Smooth muscle cell (in vitro differentiated cells): ENCODE measurements at regions not wholly inside any gene's neighbourhood (a gene's known extent, or its start where the extent isn't known, plus 50 kb on each side); places are given as distances from the start of the nearest gene placed in this dataset.
A peak's percentile ranks its signal among the peaks of the same experiment; 100 is the strongest.

ENCODE experiments used
- DNase-seq: peaks from one replicate; lab custom pipeline; 2025; ENCODE audit not compliant: unreplicated experiment; lab: John Stamatoyannopoulos, UW
- H2AFZ ChIP-seq: fragments of 200-600 bp; sonication (generic); 2 replicates; pipeline ENCODE4 v1.6.0; 2016; ENCODE audit warnings: antibody characterized with exemption, low read depth, mild to moderate bottlenecking
- H3F3A ChIP-seq: fragments of 200-600 bp; sonication (generic); 2 replicates; pipeline ENCODE4 v1.6.0; 2017; ENCODE audit warnings: antibody characterized with exemption, low read depth
- H3K27ac ChIP-seq: fragments of 200-600 bp; sonication (generic); 2 replicates; pipeline ENCODE4 v1.5.1; 2016; ENCODE audit warnings: low read depth, mild to moderate bottlenecking
- H3K27me3 ChIP-seq: fragments of 200-600 bp; sonication (generic); 2 replicates; pipeline ENCODE4 v1.6.1; 2016; ENCODE audit warnings: low read depth, mild to moderate bottlenecking
- H3K36me3 ChIP-seq: fragments of 200-600 bp; sonication (generic); 2 replicates; pipeline ENCODE4 v1.5.1; 2016; ENCODE audit warnings: low read depth
- H3K4me1 ChIP-seq: fragments of 200-600 bp; sonication (generic); 2 replicates; pipeline ENCODE4 v1.5.1; 2016; ENCODE audit warnings: low read depth
- H3K4me2 ChIP-seq: fragments of 200-600 bp; sonication (generic); 2 replicates; pipeline ENCODE4 v1.6.0; 2016; ENCODE audit warnings: mild to moderate bottlenecking
- H3K4me3 ChIP-seq: fragments of 200-600 bp; sonication (generic); 2 replicates; pipeline ENCODE4 v1.5.1; 2016; ENCODE audit warnings: mild to moderate bottlenecking
- H3K79me2 ChIP-seq: fragments of 200-600 bp; sonication (generic); 2 replicates; pipeline ENCODE4 v1.6.0; 2016; ENCODE audit warnings: low read depth, mild to moderate bottlenecking
- H3K9ac ChIP-seq: fragments of 200-600 bp; sonication (generic); 2 replicates; pipeline ENCODE4 v1.6.0; 2016; ENCODE audit warnings: low read depth
- H3K9me3 ChIP-seq: fragments of 200-600 bp; sonication (generic); replicated peaks from 2 replicates; pipeline ENCODE4 v1.5.1; 2016; ENCODE audit warnings: low read depth
- H4K20me1 ChIP-seq: fragments of 200-600 bp; sonication (generic); 2 replicates; pipeline ENCODE4 v1.6.0; 2016; ENCODE audit warnings: low read depth
- CTCF ChIP-seq: fragments of 200-600 bp; sonication (generic); IDR thresholded peaks from 2 replicates; pipeline ENCODE4 v1.5.1; 2017; ENCODE audit warnings: borderline replicate concordance, mild to moderate bottlenecking, antibody characterized with exemption; ENCODE audit not compliant: insufficient read depth, poor library complexity, severe bottlenecking
- WGBS: methylation state at CpG from one replicate; pipeline ENCODE4 v1.1.7; 2016; ENCODE audit warnings: low lambda C conversion rate; 5-methylcytosine and 5-hydroxymethylcytosine counted together

GRCh38 chr2:234708717-234709116 is 211.8 kb upstream of the ARL4C start:
- no peak overlapping the region for H3K4me2 ChIP-seq
- no peak for DNase-seq
- H3K79me2 ChIP-seq = no peaks in the 10 kb centered on the region
- H3F3A ChIP-seq = no peaks in the 10 kb centered on the region
- no peak overlapping the region for H2AFZ ChIP-seq
- no peaks in the 10 kb centered on the region for H3K36me3 ChIP-seq
- peaks cover 13% of the 10 kb centered on the region for H3K4me1 ChIP-seq
- H3K9me3 ChIP-seq = no peaks in the 10 kb centered on the region
- H3K27me3 ChIP-seq = no peaks in the 10 kb centered on the region
- TF ChIP-seq CTCF = no peak
- H3K4me3 ChIP-seq = no peak overlapping the region
- H3K27ac ChIP-seq = no peak overlapping the region
- no peak overlapping the region for H3K9ac ChIP-seq
- H4K20me1 ChIP-seq = no peaks in the 10 kb centered on the region
- 82% methylated on average over 3 of the region's 3 CpGs for WGBS

DNA sequence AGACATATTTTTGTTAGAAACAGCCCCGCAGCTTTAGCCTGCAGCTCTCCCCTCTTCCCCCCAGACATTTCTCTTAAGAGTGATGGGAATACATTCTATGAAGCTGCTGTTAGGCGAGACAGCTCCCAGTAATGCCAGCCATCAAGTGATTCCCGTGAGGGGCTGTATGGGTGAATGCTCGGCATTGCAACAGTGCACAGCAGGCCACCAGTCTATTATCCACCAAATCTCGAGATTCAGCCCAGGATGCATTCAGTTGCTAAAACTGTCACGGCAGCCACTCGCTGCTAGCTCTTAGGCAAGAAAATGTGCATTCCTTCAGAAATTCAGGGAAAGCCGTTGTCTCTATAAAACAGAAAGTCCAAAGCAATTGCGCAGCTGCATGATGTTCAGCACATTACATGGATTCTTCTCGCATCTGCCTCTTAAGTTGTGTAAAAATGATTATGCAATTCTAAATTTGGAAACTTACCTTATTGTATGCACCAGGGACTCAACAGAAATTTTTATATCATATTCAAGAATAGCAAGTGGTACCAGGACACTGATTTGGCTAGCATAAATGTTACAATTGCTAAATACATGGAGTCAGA is 211.3 kb upstream of the ARL4C start:
- no peaks in the 10 kb centered on the region for H3K27me3 ChIP-seq
- no peak overlapping the region for H2AFZ ChIP-seq
- H3K4me3 ChIP-seq = no peak overlapping the region
- 69% methylated on average over 10 of the region's 10 CpGs for WGBS
- no peaks in the 10 kb centered on the region for H3K79me2 ChIP-seq
- no peaks in the 10 kb centered on the region for H3K9me3 ChIP-seq
- H3K27ac ChIP-seq = no peak overlapping the region
- H3K4me1 ChIP-seq = peaks cover 13% of the 10 kb centered on the region
- no peaks in the 10 kb centered on the region for H4K20me1 ChIP-seq
- H3K4me2 ChIP-seq = no peak overlapping the region
- H3F3A ChIP-seq = no peaks in the 10 kb centered on the region
- no peak for DNase-seq
- H3K36me3 ChIP-seq = no peaks in the 10 kb centered on the region
- no peak for TF ChIP-seq CTCF
- H3K9ac ChIP-seq = no peak overlapping the region

DNA sequence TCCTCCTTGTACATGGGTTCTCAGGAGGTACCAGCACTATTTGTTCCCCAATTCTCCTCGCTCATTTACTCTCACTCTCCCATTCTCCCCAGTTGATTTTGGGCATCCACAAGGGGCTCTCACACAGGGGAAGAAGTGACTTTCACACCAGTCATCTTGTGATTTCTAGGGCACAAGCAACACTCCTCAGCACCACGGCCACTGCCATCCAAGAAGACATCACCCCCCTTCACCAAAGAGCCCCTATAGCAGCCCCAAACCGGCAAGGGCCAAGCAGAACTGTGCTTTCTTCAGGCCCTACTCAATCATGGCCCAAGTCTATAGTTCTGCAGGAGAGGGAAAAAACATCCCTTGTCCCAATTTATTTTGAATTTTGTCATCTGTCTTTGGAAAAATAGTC is 209.2 kb upstream of the ARL4C start:
- no peak overlapping the region for H3K9ac ChIP-seq
- 88% methylated on average over 3 of the region's 3 CpGs for WGBS
- no peak overlapping the region for H3K27ac ChIP-seq
- H3K9me3 ChIP-seq = no peaks in the 10 kb centered on the region
- TF ChIP-seq CTCF = no peak
- H3K4me1 ChIP-seq = peaks cover 13% of the 10 kb centered on the region
- no peak overlapping the region for H3K4me3 ChIP-seq
- H2AFZ ChIP-seq = no peak overlapping the region
- DNase-seq = no peak
- H3F3A ChIP-seq = no peaks in the 10 kb centered on the region
- H3K36me3 ChIP-seq = no peaks in the 10 kb centered on the region
- no peaks in the 10 kb centered on the region for H3K27me3 ChIP-seq
- H3K79me2 ChIP-seq = no peaks in the 10 kb centered on the region
- H3K4me2 ChIP-seq = no peak overlapping the region
- no peaks in the 10 kb centered on the region for H4K20me1 ChIP-seq

GRCh38 chr2:234705108-234705507 is 208.2 kb upstream of the ARL4C start:
- Histone ChIP-seq H3K36me3 (no peaks in the 10 kb centered on the region), H3K9me3 (no peaks in the 10 kb centered on the region), H3K4me3 (no peak overlapping the region), H3K4me2 (no peak overlapping the region), H3K79me2 (no peaks in the 10 kb centered on the region), H3K27ac (peak overlapping the region; percentile 67), H4K20me1 (no peaks in the 10 kb centered on the region), H3K4me1 (peaks cover 7% of the 10 kb centered on the region), H2AFZ (no peak overlapping the region), H3F3A (no peaks in the 10 kb centered on the region), H3K9ac (peak overlapping the region; percentile 4), H3K27me3 (no peaks in the 10 kb centered on the region)
- DNase-seq = no peak
- 49% methylated on average over 3 of the region's 3 CpGs for WGBS
- TF ChIP-seq CTCF = no peak
